DOHH2 (cell line): ENCODE measurements at regions not wholly inside any gene's neighbourhood (a gene's known extent, or its start where the extent isn't known, plus 50 kb on each side); places are given as distances from the start of the nearest gene placed in this dataset.

Source experiments
- EZH2phosphoT487 ChIP-seq: fragments of 200-600 bp; sonication (generic); IDR thresholded peaks from 2 replicates; pipeline ENCODE4 v1.6.1; 2017; ENCODE audit warnings: borderline replicate concordance, mild to moderate bottlenecking, antibody characterized with exemption, low read length, moderate library complexity, mixed read lengths
- TF ChIP-seq, protein P1 (sequence below): fragments of 200-600 bp; sonication (generic); IDR thresholded peaks from one replicate; pipeline ENCODE4 v1.5.1; 2014; ENCODE audit warnings: antibody characterized with exemption, mild to moderate bottlenecking, low read depth, low read length; ENCODE audit not compliant: poor library complexity, severe bottlenecking

DNA sequence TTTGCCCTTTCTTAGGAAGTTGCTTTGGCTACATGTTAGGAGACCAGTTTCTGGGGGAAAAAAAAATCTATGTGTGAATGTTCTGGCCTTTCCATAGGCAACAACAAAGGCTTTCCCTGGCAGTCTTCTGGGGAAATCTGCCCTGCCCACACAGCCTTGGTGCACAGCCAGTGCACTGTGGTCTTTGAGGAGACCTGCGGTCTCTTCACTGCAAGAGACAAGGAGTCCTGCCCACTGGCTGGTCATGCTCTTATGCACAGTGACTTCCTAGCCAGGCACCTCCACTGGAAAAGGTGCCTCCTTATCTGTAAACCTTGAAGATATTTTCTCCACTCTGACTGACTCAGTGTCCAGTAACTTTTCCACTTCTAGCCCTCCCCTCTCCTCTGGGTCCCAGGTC, 155.1 kb downstream of the SUCLA2 start:
- TF ChIP-seq, protein P1, sequence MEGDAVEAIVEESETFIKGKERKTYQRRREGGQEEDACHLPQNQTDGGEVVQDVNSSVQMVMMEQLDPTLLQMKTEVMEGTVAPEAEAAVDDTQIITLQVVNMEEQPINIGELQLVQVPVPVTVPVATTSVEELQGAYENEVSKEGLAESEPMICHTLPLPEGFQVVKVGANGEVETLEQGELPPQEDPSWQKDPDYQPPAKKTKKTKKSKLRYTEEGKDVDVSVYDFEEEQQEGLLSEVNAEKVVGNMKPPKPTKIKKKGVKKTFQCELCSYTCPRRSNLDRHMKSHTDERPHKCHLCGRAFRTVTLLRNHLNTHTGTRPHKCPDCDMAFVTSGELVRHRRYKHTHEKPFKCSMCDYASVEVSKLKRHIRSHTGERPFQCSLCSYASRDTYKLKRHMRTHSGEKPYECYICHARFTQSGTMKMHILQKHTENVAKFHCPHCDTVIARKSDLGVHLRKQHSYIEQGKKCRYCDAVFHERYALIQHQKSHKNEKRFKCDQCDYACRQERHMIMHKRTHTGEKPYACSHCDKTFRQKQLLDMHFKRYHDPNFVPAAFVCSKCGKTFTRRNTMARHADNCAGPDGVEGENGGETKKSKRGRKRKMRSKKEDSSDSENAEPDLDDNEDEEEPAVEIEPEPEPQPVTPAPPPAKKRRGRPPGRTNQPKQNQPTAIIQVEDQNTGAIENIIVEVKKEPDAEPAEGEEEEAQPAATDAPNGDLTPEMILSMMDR, result no peak
- no peak for TF ChIP-seq EZH2phosphoT487
